ENCODE measurements at regions not wholly inside any gene's neighbourhood (a gene's known extent, or its start where the extent isn't known, plus 50 kb on each side); places are given as distances from the start of the nearest gene placed in this dataset.
"Not testable (repeated sequence)": the region's sequence is repeated elsewhere in the genome, so short reads cannot be mapped to it uniquely, and the experiment has no call there.

- no peak overlapping the region for H3K27ac ChIP-seq (ENCODE audit: insufficient read depth, low read length, poor library complexity, severe bottlenecking)
- ATAC-seq (ENCODE audit: low read depth in 2 of 2) (no peak), DNase-seq (no peak)
- peaks cover 8% of the 10 kb centered on the region for H3K27me3 ChIP-seq (ENCODE audit: control insufficient read depth, insufficient read depth, low read length)
- H3K4me3 ChIP-seq (ENCODE audit: low read depth, low read length) = no peak overlapping the region
- H3K4me1 ChIP-seq (ENCODE audit: control insufficient read depth, insufficient read depth, low read length, poor library complexity, severe bottlenecking) = no peaks in the 10 kb centered on the region
- H3K4me3 Mint-ChIP-seq = no peak overlapping the region
- H3K4me1 Mint-ChIP-seq = no peaks in the 10 kb centered on the region
- peaks cover 0 to 48% (median 13%) of the 10 kb centered on the region in 7 donors for H3K9me3 Mint-ChIP-seq
- no peaks in the 10 kb centered on the region for H3K36me3 Mint-ChIP-seq
- H3K27ac Mint-ChIP-seq = no peak overlapping the region
- H3K27me3 Mint-ChIP-seq = peaks cover 10% of the 10 kb centered on the region
- peaks cover 18 to 29% of the 10 kb centered on the region in 2 experiments for H3K9me3 ChIP-seq (ENCODE audit: control insufficient read depth in 2 of 2, low read length in 2 of 2)
- no peaks in the 10 kb centered on the region for H3K36me3 ChIP-seq (ENCODE audit: control insufficient read depth, insufficient read depth, low read length)
These were observed 63.2 kb upstream of the RPL38 start for GRCh38 chr17:74140282-74140681.

GRCh38 chr17:74141612-74142011, 61.9 kb upstream of the RPL38 start:
- no peak overlapping the region for H3K4me3 ChIP-seq (ENCODE audit: low read depth, low read length)
- no peak overlapping the region for H3K27ac Mint-ChIP-seq
- no peak overlapping the region for H3K4me3 Mint-ChIP-seq
- H3K4me1 ChIP-seq (ENCODE audit: control insufficient read depth, insufficient read depth, low read length, poor library complexity, severe bottlenecking) = no peaks in the 10 kb centered on the region
- no peaks in the 10 kb centered on the region for H3K36me3 ChIP-seq (ENCODE audit: control insufficient read depth, insufficient read depth, low read length)
- H3K4me1 Mint-ChIP-seq = no peaks in the 10 kb centered on the region
- DNase-seq (no peak), ATAC-seq (ENCODE audit: low read depth in 2 of 2) (no peak)
- H3K27ac ChIP-seq (ENCODE audit: insufficient read depth, low read length, poor library complexity, severe bottlenecking) = no peak overlapping the region
- peaks cover 9% of the 10 kb centered on the region for H3K27me3 Mint-ChIP-seq
- peaks cover 5% of the 10 kb centered on the region for H3K27me3 ChIP-seq (ENCODE audit: control insufficient read depth, insufficient read depth, low read length)
- H3K36me3 Mint-ChIP-seq = no peaks in the 10 kb centered on the region
- H3K9me3 ChIP-seq (ENCODE audit: control insufficient read depth in 2 of 2, low read length in 2 of 2) = peaks cover 18 to 29% of the 10 kb centered on the region in 2 experiments
- peaks cover 0 to 48% (median 13%) of the 10 kb centered on the region in 7 donors for H3K9me3 Mint-ChIP-seq

- H3K9me3 ChIP-seq (ENCODE audit: control insufficient read depth in 2 of 2, low read length in 2 of 2) = peaks cover 18 to 29% of the 10 kb centered on the region in 2 experiments
- H3K9me3 Mint-ChIP-seq = peaks cover 0 to 48% (median 12%) of the 10 kb centered on the region in 7 donors
- H3K36me3 ChIP-seq (ENCODE audit: control insufficient read depth, insufficient read depth, low read length); H3K27ac Mint-ChIP-seq; H3K27me3 Mint-ChIP-seq; H3K4me1 Mint-ChIP-seq; H3K4me3 Mint-ChIP-seq; H3K27ac ChIP-seq (ENCODE audit: insufficient read depth, low read length, poor library complexity, severe bottlenecking); H3K27me3 ChIP-seq (ENCODE audit: control insufficient read depth, insufficient read depth, low read length); H3K4me3 ChIP-seq (ENCODE audit: low read depth, low read length); H3K4me1 ChIP-seq (ENCODE audit: control insufficient read depth, insufficient read depth, low read length, poor library complexity, severe bottlenecking); H3K36me3 Mint-ChIP-seq; DNase-seq; ATAC-seq (ENCODE audit: low read depth in 2 of 2): not testable (repeated sequence)
These were observed 60.2 kb upstream of the RPL38 start for GRCh38 chr17:74143318-74143717.

GRCh38 chr17:74145756-74146155, 57.7 kb upstream of the RPL38 start:
- peaks cover 13% of the 10 kb centered on the region for H3K27me3 Mint-ChIP-seq
- H3K27ac Mint-ChIP-seq = no peak overlapping the region
- H3K9me3 ChIP-seq (ENCODE audit: control insufficient read depth in 2 of 2, low read length in 2 of 2) = peaks cover 18 to 29% of the 10 kb centered on the region in 2 experiments
- H3K27ac ChIP-seq (ENCODE audit: insufficient read depth, low read length, poor library complexity, severe bottlenecking) = no peak overlapping the region
- peaks cover 0 to 33% (median 8%) of the 10 kb centered on the region in 7 donors for H3K9me3 Mint-ChIP-seq
- no peaks in the 10 kb centered on the region for H3K4me1 ChIP-seq (ENCODE audit: control insufficient read depth, insufficient read depth, low read length, poor library complexity, severe bottlenecking)
- no peaks in the 10 kb centered on the region for H3K27me3 ChIP-seq (ENCODE audit: control insufficient read depth, insufficient read depth, low read length)
- no peaks in the 10 kb centered on the region for H3K36me3 Mint-ChIP-seq
- no peak overlapping the region for H3K4me3 Mint-ChIP-seq
- no peaks in the 10 kb centered on the region for H3K4me1 Mint-ChIP-seq
- DNase-seq = no peak
- H3K4me3 ChIP-seq (ENCODE audit: low read depth, low read length) = no peak overlapping the region
- ATAC-seq (ENCODE audit: low read depth in 2 of 2) = no peak
- no peaks in the 10 kb centered on the region for H3K36me3 ChIP-seq (ENCODE audit: control insufficient read depth, insufficient read depth, low read length)

- no peak for ATAC-seq (ENCODE audit: low read depth in 2 of 2)
- no peak overlapping the region for H3K4me3 ChIP-seq (ENCODE audit: low read depth, low read length)
- DNase-seq = no peak
- no peak overlapping the region for H3K27ac Mint-ChIP-seq
- no peaks in the 10 kb centered on the region for H3K27me3 ChIP-seq (ENCODE audit: control insufficient read depth, insufficient read depth, low read length)
- peaks cover 13% of the 10 kb centered on the region for H3K27me3 Mint-ChIP-seq
- H3K4me1 Mint-ChIP-seq = no peaks in the 10 kb centered on the region
- no peaks in the 10 kb centered on the region for H3K36me3 ChIP-seq (ENCODE audit: control insufficient read depth, insufficient read depth, low read length)
- no peaks in the 10 kb centered on the region for H3K4me1 ChIP-seq (ENCODE audit: control insufficient read depth, insufficient read depth, low read length, poor library complexity, severe bottlenecking)
- H3K36me3 Mint-ChIP-seq = no peaks in the 10 kb centered on the region
- H3K9me3 Mint-ChIP-seq = peaks cover 0 to 31% (median 8%) of the 10 kb centered on the region in 7 donors
- H3K4me3 Mint-ChIP-seq = no peak overlapping the region
- no peak overlapping the region for H3K27ac ChIP-seq (ENCODE audit: insufficient read depth, low read length, poor library complexity, severe bottlenecking)
- peaks cover 18 to 26% of the 10 kb centered on the region in 2 experiments for H3K9me3 ChIP-seq (ENCODE audit: control insufficient read depth in 2 of 2, low read length in 2 of 2)
These were observed 57.3 kb upstream of the RPL38 start for GRCh38 chr17:74146196-74146595.

- Mint-ChIP-seq H3K27me3 (peaks cover 13% of the 10 kb centered on the region), H3K4me1 (no peaks in the 10 kb centered on the region), H3K36me3 (no peaks in the 10 kb centered on the region), H3K4me3 (no peak overlapping the region), H3K27ac (no peak overlapping the region), H3K9me3 (peaks cover 0 to 23% (median 6%) of the 10 kb centered on the region in 7 donors)
- no peaks in the 10 kb centered on the region for H3K4me1 ChIP-seq (ENCODE audit: control insufficient read depth, insufficient read depth, low read length, poor library complexity, severe bottlenecking)
- H3K27me3 ChIP-seq (ENCODE audit: control insufficient read depth, insufficient read depth, low read length) = no peaks in the 10 kb centered on the region
- DNase-seq = no peak
- ATAC-seq (ENCODE audit: low read depth in 2 of 2) = no peak
- H3K9me3 ChIP-seq (ENCODE audit: control insufficient read depth in 2 of 2, low read length in 2 of 2) = peaks cover 16 to 18% of the 10 kb centered on the region in 2 experiments
- H3K27ac ChIP-seq (ENCODE audit: insufficient read depth, low read length, poor library complexity, severe bottlenecking) = no peak overlapping the region
- no peaks in the 10 kb centered on the region for H3K36me3 ChIP-seq (ENCODE audit: control insufficient read depth, insufficient read depth, low read length)
- H3K4me3 ChIP-seq (ENCODE audit: low read depth, low read length) = no peak overlapping the region
These were observed 56.2 kb upstream of the RPL38 start for GRCh38 chr17:74147056-74147835.

- no peak for ATAC-seq (ENCODE audit: low read depth in 2 of 2)
- no peak overlapping the region for H3K4me3 ChIP-seq (ENCODE audit: low read depth, low read length)
- H3K4me1 ChIP-seq (ENCODE audit: control insufficient read depth, insufficient read depth, low read length, poor library complexity, severe bottlenecking) = no peaks in the 10 kb centered on the region
- Mint-ChIP-seq H3K9me3 (peaks cover 0 to 15% (median 3%) of the 10 kb centered on the region in 7 donors), H3K4me3 (no peak overlapping the region), H3K27me3 (peaks cover 13% of the 10 kb centered on the region), H3K27ac (no peak overlapping the region), H3K4me1 (no peaks in the 10 kb centered on the region), H3K36me3 (no peaks in the 10 kb centered on the region)
- H3K36me3 ChIP-seq (ENCODE audit: control insufficient read depth, insufficient read depth, low read length) = no peaks in the 10 kb centered on the region
- H3K27ac ChIP-seq (ENCODE audit: insufficient read depth, low read length, poor library complexity, severe bottlenecking) = no peak overlapping the region
- H3K27me3 ChIP-seq (ENCODE audit: control insufficient read depth, insufficient read depth, low read length) = no peaks in the 10 kb centered on the region
- DNase-seq = no peak
- H3K9me3 ChIP-seq (ENCODE audit: control insufficient read depth in 2 of 2, low read length in 2 of 2) = peaks cover 9 to 11% of the 10 kb centered on the region in 2 experiments
These were observed 55.5 kb upstream of the RPL38 start for GRCh38 chr17:74147966-74148365.

- Mint-ChIP-seq H3K9me3 (peaks cover 0 to 12% (median 2%) of the 10 kb centered on the region in 7 donors), H3K4me1 (no peaks in the 10 kb centered on the region), H3K27ac (no peak overlapping the region), H3K27me3 (peaks cover 13% of the 10 kb centered on the region), H3K4me3 (no peak overlapping the region), H3K36me3 (no peaks in the 10 kb centered on the region)
- H3K4me3 ChIP-seq (ENCODE audit: low read depth, low read length) = no peak overlapping the region
- ATAC-seq (ENCODE audit: low read depth in 2 of 2) = no peak
- no peaks in the 10 kb centered on the region for H3K27me3 ChIP-seq (ENCODE audit: control insufficient read depth, insufficient read depth, low read length)
- no peak for DNase-seq
- H3K36me3 ChIP-seq (ENCODE audit: control insufficient read depth, insufficient read depth, low read length) = no peaks in the 10 kb centered on the region
- no peak overlapping the region for H3K27ac ChIP-seq (ENCODE audit: insufficient read depth, low read length, poor library complexity, severe bottlenecking)
- no peaks in the 10 kb centered on the region for H3K4me1 ChIP-seq (ENCODE audit: control insufficient read depth, insufficient read depth, low read length, poor library complexity, severe bottlenecking)
- H3K9me3 ChIP-seq (ENCODE audit: control insufficient read depth in 2 of 2, low read length in 2 of 2) = peaks cover 4 to 6% of the 10 kb centered on the region in 2 experiments
These were observed 55.0 kb upstream of the RPL38 start for GRCh38 chr17:74148446-74148845.
